NK-92 treated with Interleukin-12 subunit alpha and Interleukin-12 subunit beta, amount 100 ng/mL, for 24 hours (cell line): ENCODE measurements at regions not wholly inside any gene's neighbourhood (a gene's known extent, or its start where the extent isn't known, plus 50 kb on each side); places are given as distances from the start of the nearest gene placed in this dataset.

Source experiments
- DNase-seq: peaks from one replicate; lab custom pipeline; 2025; lab: John Stamatoyannopoulos, UW

- DNase-seq, result no peak
Observed at GRCh38 chr5:89989776-89990175, 419.8 kb downstream of the CETN3 start.

- DNase-seq, result no peak
Observed at GRCh38 chr5:89988998-89989655, 420.4 kb downstream of the CETN3 start.

GRCh38 chr5:89988129-89988810 is 421.3 kb downstream of the CETN3 start:
- no peak for DNase-seq

- no peak for DNase-seq
Observed at GRCh38 chr5:89983216-89983615, 426.3 kb downstream of the CETN3 start.

- no peak for DNase-seq
Observed at GRCh38 chr5:89981878-89982773, 427.4 kb downstream of the CETN3 start.

- no peak for DNase-seq
Observed at GRCh38 chr5:89981021-89981420, 428.5 kb downstream of the CETN3 start.

GRCh38 chr5:89973516-89973915 is 436.0 kb downstream of the CETN3 start:
- no peak for DNase-seq

GRCh38 chr5:89972901-89973300 is 436.7 kb downstream of the CETN3 start:
- no peak for DNase-seq

GRCh38 chr5:89968958-89969381 is 440.6 kb downstream of the CETN3 start:
- DNase-seq, result no peak

- DNase-seq, result no peak
Observed at GRCh38 chr5:89967771-89968444, 441.6 kb downstream of the CETN3 start.

- no peak for DNase-seq
Observed at GRCh38 chr5:89956838-89957237, 452.7 kb downstream of the CETN3 start.

- DNase-seq, result no peak
Observed at GRCh38 chr5:89954916-89955315, 454.6 kb downstream of the CETN3 start.

GRCh38 chr5:89951876-89952275 is 457.7 kb downstream of the CETN3 start:
- no peak for DNase-seq

GRCh38 chr5:89950234-89950633 is 459.3 kb downstream of the CETN3 start:
- DNase-seq, result no peak

- no peak for DNase-seq
Observed at GRCh38 chr5:89948977-89949376, 460.6 kb downstream of the CETN3 start.

- no peak for DNase-seq
Observed at GRCh38 chr5:89946916-89947315, 462.6 kb downstream of the CETN3 start.

- no peak for DNase-seq
Observed at GRCh38 chr5:89946508-89946907, 463.0 kb downstream of the CETN3 start.

- no peak for DNase-seq
Observed at GRCh38 chr5:89942171-89942570, 467.4 kb downstream of the CETN3 start.

- no peak for DNase-seq
Observed at GRCh38 chr5:89936576-89936975, 473.0 kb downstream of the CETN3 start.

- no peak for DNase-seq
Observed at GRCh38 chr5:89934069-89934468, 475.5 kb downstream of the CETN3 start.

- no peak for DNase-seq
Observed at GRCh38 chr5:89932771-89933181, 476.8 kb downstream of the CETN3 start.
